Transverse colon (tissue), 4 donors: ENCODE measurements at regions not wholly inside any gene's neighbourhood (a gene's known extent, or its start where the extent isn't known, plus 50 kb on each side); places are given as distances from the start of the nearest gene placed in this dataset.

Experiments used
- DNase-seq: peaks from one replicate; pipeline ENCODE4 v3.0.0-alpha.2; 2019
- H3K27ac ChIP-seq, 4 donors: fragments of 200-600 bp; sonication (generic); 2 replicates each; pipeline ENCODE4 v1.5.1; 2016 to 2018; ENCODE audit warnings: inconsistent platforms in 4 of 4
- H3K27me3 ChIP-seq: fragments of 200-600 bp; sonication (generic); 2 replicates; pipeline ENCODE4 v1.5.1; 2017; ENCODE audit warnings: inconsistent platforms
- H3K36me3 ChIP-seq, 4 donors: fragments of 200-600 bp; sonication (generic); 2 replicates each; pipeline ENCODE4 v1.5.1; 2017 to 2019; ENCODE audit warnings: inconsistent platforms in 4 of 4
- H3K4me1 ChIP-seq, 4 donors: fragments of 200-600 bp; sonication (generic); 2 replicates each; pipeline ENCODE4 v1.5.1; 2017 to 2020; ENCODE audit warnings: inconsistent platforms in 4 of 4
- H3K4me3 ChIP-seq, 4 donors: fragments of 200-600 bp; sonication (generic); 1 replicate in 1 of 4; 2 replicates in 3 of 4; pipeline versions ENCODE4 v1.5.1 to v1.6.1; 2017 to 2019; ENCODE audit warnings: inconsistent platforms in 4 of 4
- H3K9me3 ChIP-seq, 2 donors: fragments of 200-600 bp; sonication (generic); 2 replicates each; pipeline ENCODE4 v1.5.1; 2017 to 2019; ENCODE audit warnings: inconsistent platforms in 2 of 2
- EP300 ChIP-seq: sonication (generic); formaldehyde crosslinking; IDR thresholded peaks from one replicate; pipeline ENCODE4 v1.6.1; 2017; ENCODE audit warnings: antibody characterized with exemption, low read depth
- POLR2A ChIP-seq: fragments of 450-650 bp; IDR thresholded peaks from one replicate; pipeline ENCODE4 v1.6.1; 2016; ENCODE audit warnings: antibody characterized with exemption, mild to moderate bottlenecking, moderate library complexity
- POLR2AphosphoS5 ChIP-seq, 3 donors: sonication (generic); formaldehyde crosslinking; IDR thresholded peaks; one replicate each; pipeline ENCODE4 v1.6.1; 2016; ENCODE audit warnings: antibody characterized with exemption in 3 of 3
- WGBS, 2 donors: methylation state at CpG; one replicate each; pipeline ENCODE4 v1.1.5; 2018; ENCODE audit warnings: low coverage in 1 of 2; 5-methylcytosine and 5-hydroxymethylcytosine counted together
- in situ Hi-C, 4 donors: fragments of 200-750 bp; cut with MboI; loops; one replicate each; pipeline versions ENCODE4 v1.15.0 to v1.15.1; 2017; ENCODE audit warnings: low sequenced_read_pairs in 3 of 4, low pct_ligation_motif_present in 1 of 4, low pct_unique_long_range_greater_than_20kb in 1 of 4
- intact Hi-C: fragments of 100-400 bp; cut with DNase I; formaldehyde crosslinking; loops from one replicate; pipeline ENCODE4 v1.15.1; 2023; ENCODE audit warnings: low total_unique reads
- TF ChIP-seq, protein P1 (sequence below), 5 experiments: fragments of 200-600 bp in 3 of 5; fragments of 450-650 bp in 2 of 5; sonication (generic) in 3 of 5; IDR thresholded peaks; 1 replicate in 2 of 5; 2 replicates in 3 of 5; pipeline ENCODE4 v1.5.1; 2016 to 2017; ENCODE audit warnings: antibody characterized with exemption in 5 of 5, inconsistent platforms in 3 of 5, mild to moderate bottlenecking in 2 of 5, moderate library complexity in 1 of 5

DNA sequence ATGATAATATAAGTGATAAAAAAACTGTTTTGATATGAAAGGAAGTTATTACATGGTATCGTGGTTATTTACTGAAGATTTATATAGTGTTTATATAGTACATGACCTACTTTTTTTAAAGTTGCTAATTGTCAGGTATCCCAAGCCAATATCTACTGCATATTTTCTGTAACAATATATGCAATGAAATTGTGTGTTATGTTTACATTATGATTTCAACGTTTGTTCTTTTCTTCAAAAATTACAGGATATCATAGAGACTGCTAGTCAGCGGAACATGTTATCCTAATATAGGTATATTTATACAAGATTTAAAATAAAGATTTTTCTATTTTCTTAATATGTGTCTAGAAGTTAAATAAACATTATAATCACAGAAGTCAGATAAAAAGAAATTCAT, 167.5 kb upstream of the DPYD start:
- DNase-seq: no peak
- no peaks in the 10 kb centered on the region for H3K27me3 ChIP-seq

DNA sequence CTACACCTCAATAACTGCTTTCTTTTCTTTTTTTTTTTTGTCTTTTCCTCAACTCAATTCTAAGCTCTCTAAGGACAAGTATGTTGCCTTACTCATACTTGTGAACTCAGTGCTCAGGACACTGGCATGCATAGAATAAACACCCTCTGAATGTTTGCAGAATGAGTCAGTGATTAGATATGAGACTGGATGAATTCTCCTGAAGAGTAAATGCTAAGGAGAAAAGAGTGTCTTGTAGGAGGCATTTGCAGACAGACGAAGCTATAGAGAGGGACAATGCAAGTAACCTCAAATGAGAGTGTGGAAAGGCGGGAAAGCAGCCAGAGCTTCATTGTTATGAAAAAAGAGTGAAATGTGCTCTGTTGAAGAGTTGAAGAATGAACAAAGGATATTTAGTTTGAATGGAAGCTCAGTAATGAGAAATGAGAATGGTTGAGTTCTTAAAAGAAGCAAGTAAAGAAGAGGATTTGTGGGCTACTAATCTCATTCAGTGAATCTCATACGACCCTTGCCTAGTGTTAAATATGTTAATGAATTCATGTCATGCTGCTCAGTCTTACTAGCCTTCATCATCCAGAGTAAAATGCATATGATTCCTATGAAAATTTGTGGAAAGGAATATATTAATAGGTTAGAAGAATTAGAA, 166.1 kb upstream of the DPYD start:
- Histone ChIP-seq H3K27ac (no peak overlapping the region), H3K36me3 (no peaks in the 10 kb centered on the region), H3K9me3 (no peaks in the 10 kb centered on the region), H3K27me3 (no peaks in the 10 kb centered on the region), H3K4me1 (no peaks in the 10 kb centered on the region), H3K4me3 (no peak overlapping the region)
- DNase-seq: no peak
- intact Hi-C loops: no loop called here
- in situ Hi-C loops: loop anchor here in 1 of 4 donors (25.0 kb wide), 1 partner anchor 375 kb away; no protein-coding TSS in a partner anchor
- TF ChIP-seq POLR2AphosphoS5 (IDR thresholded peaks at IDR 0.05) (no peak), POLR2A (no peak), EP300 (no peak)
- TF ChIP-seq, protein P1, sequence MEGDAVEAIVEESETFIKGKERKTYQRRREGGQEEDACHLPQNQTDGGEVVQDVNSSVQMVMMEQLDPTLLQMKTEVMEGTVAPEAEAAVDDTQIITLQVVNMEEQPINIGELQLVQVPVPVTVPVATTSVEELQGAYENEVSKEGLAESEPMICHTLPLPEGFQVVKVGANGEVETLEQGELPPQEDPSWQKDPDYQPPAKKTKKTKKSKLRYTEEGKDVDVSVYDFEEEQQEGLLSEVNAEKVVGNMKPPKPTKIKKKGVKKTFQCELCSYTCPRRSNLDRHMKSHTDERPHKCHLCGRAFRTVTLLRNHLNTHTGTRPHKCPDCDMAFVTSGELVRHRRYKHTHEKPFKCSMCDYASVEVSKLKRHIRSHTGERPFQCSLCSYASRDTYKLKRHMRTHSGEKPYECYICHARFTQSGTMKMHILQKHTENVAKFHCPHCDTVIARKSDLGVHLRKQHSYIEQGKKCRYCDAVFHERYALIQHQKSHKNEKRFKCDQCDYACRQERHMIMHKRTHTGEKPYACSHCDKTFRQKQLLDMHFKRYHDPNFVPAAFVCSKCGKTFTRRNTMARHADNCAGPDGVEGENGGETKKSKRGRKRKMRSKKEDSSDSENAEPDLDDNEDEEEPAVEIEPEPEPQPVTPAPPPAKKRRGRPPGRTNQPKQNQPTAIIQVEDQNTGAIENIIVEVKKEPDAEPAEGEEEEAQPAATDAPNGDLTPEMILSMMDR (IDR thresholded peaks at IDR 0.05): no peak
- WGBS, 2 donors: 59% methylated on average over 3 of the region's 3 CpGs

More for the DNA sequence above, 167.5 kb upstream of the DPYD start:
- in situ Hi-C loops (loop anchor here in 1 of 4 donors (25.0 kb wide), 1 partner anchor 374 kb away; no protein-coding TSS in a partner anchor), intact Hi-C loops (no loop called here)
- 58 to 59% methylated on average over 3 of the region's 3 CpGs for WGBS, 2 donors
- no peak overlapping the region for H3K4me3 ChIP-seq
- no peak overlapping the region for H3K27ac ChIP-seq
- no peaks in the 10 kb centered on the region for H3K36me3 ChIP-seq
- H3K9me3 ChIP-seq: no peaks in the 10 kb centered on the region
- H3K4me1 ChIP-seq: no peaks in the 10 kb centered on the region
- TF ChIP-seq POLR2AphosphoS5 (IDR thresholded peaks at IDR 0.05) (no peak), POLR2A (no peak), EP300 (no peak)
- TF ChIP-seq, protein P1 (IDR thresholded peaks at IDR 0.05): no peak

DNA sequence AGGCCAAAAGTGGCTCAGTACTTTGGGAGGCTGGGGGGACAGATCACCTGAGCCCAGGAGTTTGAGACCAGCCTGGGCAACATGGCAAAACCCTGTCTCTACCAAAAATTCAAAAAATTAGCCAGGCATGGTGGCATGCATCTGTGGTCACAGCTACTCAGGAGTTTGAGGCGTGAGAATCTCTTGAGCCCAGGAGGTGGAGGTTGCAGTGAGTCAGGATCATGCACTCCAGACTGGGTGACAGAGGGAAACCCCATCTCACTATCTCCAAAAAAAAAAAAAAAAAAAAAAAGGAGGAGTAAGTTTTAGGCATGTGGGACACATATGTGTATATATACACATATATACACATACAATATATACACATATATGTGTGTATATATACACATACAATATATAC, 165.3 kb upstream of the DPYD start:
- H3K4me3 ChIP-seq: no peak overlapping the region
- no peak overlapping the region for H3K27ac ChIP-seq
- H3K36me3 ChIP-seq: no peaks in the 10 kb centered on the region
- no peaks in the 10 kb centered on the region for H3K27me3 ChIP-seq
- no peaks in the 10 kb centered on the region for H3K4me1 ChIP-seq
- H3K9me3 ChIP-seq: no peaks in the 10 kb centered on the region
- no peak for TF ChIP-seq POLR2A
- no peak for TF ChIP-seq EP300
- TF ChIP-seq, protein P1 (IDR thresholded peaks at IDR 0.05): no peak
- no peak for TF ChIP-seq POLR2AphosphoS5 (IDR thresholded peaks at IDR 0.05)
- DNase-seq: no peak
- 94% methylated on average over 1 of the region's 1 CpG; no CpG with 5 or more reads in 1 of the 2 donors for WGBS, 2 donors
- in situ Hi-C loops: loop anchor here in 1 of 4 donors (25.0 kb wide), 1 partner anchor 376 kb away; no protein-coding TSS in a partner anchor
- intact Hi-C loops: no loop called here

DNA sequence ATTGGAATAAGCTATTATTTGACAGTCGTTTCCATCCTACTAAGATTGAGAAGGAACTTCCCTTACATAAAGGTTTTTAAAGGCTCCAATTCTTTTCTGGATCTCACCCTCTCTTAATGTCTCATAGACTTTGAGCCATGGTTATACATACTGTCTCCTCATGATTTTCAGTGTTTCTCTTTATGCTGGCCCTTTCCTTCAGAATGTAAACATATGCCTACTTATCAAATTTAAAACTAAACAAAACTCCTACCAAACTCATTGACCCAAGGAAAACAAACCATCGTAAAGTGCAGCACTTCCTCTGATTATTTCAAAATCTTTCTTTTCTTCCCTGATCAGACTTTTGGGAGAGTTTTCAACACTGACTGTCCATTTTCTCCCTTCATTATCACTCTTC, 163.4 kb upstream of the DPYD start:
- Histone ChIP-seq H3K27ac (no peak overlapping the region), H3K27me3 (no peaks in the 10 kb centered on the region), H3K9me3 (no peaks in the 10 kb centered on the region), H3K4me3 (no peak overlapping the region), H3K4me1 (no peaks in the 10 kb centered on the region), H3K36me3 (no peaks in the 10 kb centered on the region)
- in situ Hi-C loops (loop anchor here in 1 of 4 donors (25.0 kb wide), 1 partner anchor 378 kb away; no protein-coding TSS in a partner anchor), intact Hi-C loops (no loop called here)
- TF ChIP-seq, protein P1 (IDR thresholded peaks at IDR 0.05): no peak
- TF ChIP-seq POLR2A: no peak
- TF ChIP-seq POLR2AphosphoS5 (IDR thresholded peaks at IDR 0.05): no peak
- no peak for TF ChIP-seq EP300
- no peak for DNase-seq
- 44% methylated on average over 2 of the region's 2 CpGs for WGBS, 2 donors
